HEK293T (cell line): ENCODE measurements at regions not wholly inside any gene's neighbourhood (a gene's known extent, or its start where the extent isn't known, plus 50 kb on each side); places are given as distances from the start of the nearest gene placed in this dataset.

ENCODE experiments used
- ARNT ChIP-seq: fragments of 450-650 bp; IDR thresholded peaks from 2 replicates; pipeline ENCODE4 v1.6.1; 2017; ENCODE audit warnings: mild to moderate bottlenecking
- BHLHE40 ChIP-seq: fragments of 450-650 bp; IDR thresholded peaks from 2 replicates; pipeline ENCODE4 v1.6.1; 2016; ENCODE audit warnings: mild to moderate bottlenecking, moderate library complexity, borderline replicate concordance
- CTBP1 ChIP-seq: fragments of 450-650 bp; IDR thresholded peaks from 2 replicates; pipeline ENCODE4 v1.6.1; 2016; ENCODE audit warnings: borderline replicate concordance
- FOXK2 ChIP-seq: fragments of 450-650 bp; IDR thresholded peaks from 2 replicates; pipeline ENCODE4 v1.6.1; 2016; ENCODE audit warnings: mild to moderate bottlenecking
- FOXM1 ChIP-seq: fragments of 450-650 bp; IDR thresholded peaks from 2 replicates; pipeline ENCODE4 v1.6.1; 2017; ENCODE audit warnings: mild to moderate bottlenecking, borderline replicate concordance
- HDGF ChIP-seq: fragments of 450-650 bp; IDR thresholded peaks from 2 replicates; pipeline ENCODE4 v1.6.1; 2017; ENCODE audit warnings: antibody characterized with exemption, borderline replicate concordance
- SP1 ChIP-seq: fragments of 450-650 bp; IDR thresholded peaks from 2 replicates; pipeline ENCODE4 v1.6.1; 2017
- TARDBP ChIP-seq: fragments of 450-650 bp; IDR thresholded peaks from 2 replicates; pipeline ENCODE4 v1.6.1; 2016

DNA sequence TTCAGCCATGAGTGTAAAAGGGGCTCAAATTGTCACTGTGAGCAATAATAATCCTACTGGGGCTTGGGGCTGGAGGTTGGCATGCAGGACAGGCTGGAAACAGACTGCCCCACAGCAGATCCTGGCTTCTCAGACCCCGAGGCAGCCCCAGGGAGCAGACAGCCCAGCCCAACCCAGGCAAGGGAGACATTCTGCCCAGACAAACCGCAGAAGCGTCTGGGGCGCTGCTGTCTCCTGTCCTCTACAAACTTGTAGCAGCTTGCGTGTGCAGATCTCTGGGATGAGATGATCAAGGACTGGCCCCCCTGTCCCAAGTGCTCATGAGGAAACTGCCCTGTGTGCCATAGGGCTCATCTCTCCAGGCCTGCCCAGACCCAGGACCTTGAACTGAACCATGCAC, 84.6 kb downstream of the MAFB start:
- TF ChIP-seq FOXK2 (no peak), BHLHE40 (no peak), SP1 (no peak), FOXM1 (no peak), HDGF (no peak), CTBP1 (no peak), ARNT (no peak), TARDBP (no peak)
